ENCODE measurements at regions not wholly inside any gene's neighbourhood (a gene's known extent, or its start where the extent isn't known, plus 50 kb on each side); places are given as distances from the start of the nearest gene placed in this dataset.

- POLR2A ChIA-PET, result no interaction called here
- no peaks in the 10 kb centered on the region for H3K4me1 ChIP-seq (ENCODE audit: control insufficient read depth, insufficient read depth, low read length)
- in situ Hi-C loops (cut with HindIII; ENCODE audit: low pct_unique_long_range_greater_than_20kb, low sequenced_read_pairs) (no loop called here), intact Hi-C loops (cut with micrococcal nuclease; ENCODE audit: unreplicated experiment) (no loop called here)
- no peak for DNase-seq (ENCODE audit: low read depth, low spot score)
- no peak overlapping the region for H3K4me3 ChIP-seq (ENCODE audit: low read depth in 2 of 2, low read length in 2 of 2)
- no peaks in the 10 kb centered on the region for H3K9me3 ChIP-seq (ENCODE audit: control insufficient read depth, insufficient read depth, low read depth, low read length)
- no peak overlapping the region for H3K27ac ChIP-seq (ENCODE audit: low read length)
- ATAC-seq, result no peak
- no peak for TF ChIP-seq CTCF (IDR thresholded peaks at IDR 0.05)
- no peak for TF ChIP-seq REST (IDR thresholded peaks at IDR 0.05; ENCODE audit: insufficient read depth in 1 of 2, low read depth in 2 of 2, low read length in 1 of 2)
- TF ChIP-seq SIN3A (IDR thresholded peaks at IDR 0.05; ENCODE audit: borderline replicate concordance, insufficient read depth, low read depth, low read length), result no peak
- no peak for TF ChIP-seq POLR2AphosphoS5 (IDR thresholded peaks at IDR 0.05; ENCODE audit: low read depth, low read length)
- no peak for TF ChIP-seq TCF7L2 (IDR thresholded peaks at IDR 0.05; ENCODE audit: low read depth, low read length)
- no TSS peak for BruUV-seq (replicated peaks)
- CTCF ChIA-PET, result no interaction called here
- no peaks in the 10 kb centered on the region for H3K36me3 ChIP-seq (ENCODE audit: control insufficient read depth, insufficient read depth, low read length)
- H3K27me3 ChIP-seq (ENCODE audit: control insufficient read depth, insufficient read depth, low read length), result no peaks in the 10 kb centered on the region
Measured at GRCh38 chr13:97726664-97727280, 226.7 kb upstream of the IPO5 start.

GRCh38 chr13:97727991-97728390 is 225.5 kb upstream of the IPO5 start:
- intact Hi-C loops (cut with micrococcal nuclease; ENCODE audit: unreplicated experiment), result no loop called here
- H3K27me3 ChIP-seq (ENCODE audit: control insufficient read depth, insufficient read depth, low read length), result no peaks in the 10 kb centered on the region
- CTCF ChIA-PET, result no interaction called here
- BruUV-seq (replicated peaks), result no TSS peak
- ATAC-seq, result no peak
- H3K4me3 ChIP-seq (ENCODE audit: low read depth in 2 of 2, low read length in 2 of 2), result no peak overlapping the region
- POLR2A ChIA-PET, result no interaction called here
- TF ChIP-seq REST (IDR thresholded peaks at IDR 0.05; ENCODE audit: insufficient read depth in 1 of 2, low read depth in 2 of 2, low read length in 1 of 2), result no peak
- no peak for TF ChIP-seq CTCF (IDR thresholded peaks at IDR 0.05)
- no peak for TF ChIP-seq TCF7L2 (IDR thresholded peaks at IDR 0.05; ENCODE audit: low read depth, low read length)
- TF ChIP-seq POLR2AphosphoS5 (IDR thresholded peaks at IDR 0.05; ENCODE audit: low read depth, low read length), result no peak
- TF ChIP-seq SIN3A (IDR thresholded peaks at IDR 0.05; ENCODE audit: borderline replicate concordance, insufficient read depth, low read depth, low read length), result no peak
- H3K27ac ChIP-seq (ENCODE audit: low read length), result no peak overlapping the region
- no peak for DNase-seq (ENCODE audit: low read depth, low spot score)
- H3K4me1 ChIP-seq (ENCODE audit: control insufficient read depth, insufficient read depth, low read length), result no peaks in the 10 kb centered on the region
- in situ Hi-C loops (cut with HindIII; ENCODE audit: low pct_unique_long_range_greater_than_20kb, low sequenced_read_pairs), result no loop called here
- H3K36me3 ChIP-seq (ENCODE audit: control insufficient read depth, insufficient read depth, low read length), result no peaks in the 10 kb centered on the region
- no peaks in the 10 kb centered on the region for H3K9me3 ChIP-seq (ENCODE audit: control insufficient read depth, insufficient read depth, low read depth, low read length)
